BJ (cell line): ENCODE measurements at regions not wholly inside any gene's neighbourhood (a gene's known extent, or its start where the extent isn't known, plus 50 kb on each side); places are given as distances from the start of the nearest gene placed in this dataset.

Experiments
- CTCF ChIA-PET: fragments of 350-600 bp; formaldehyde crosslinking; extraction: SDS; loops from one replicate; lab custom pipeline; 2021; ENCODE audit warnings: antibody characterized with exemption, inconsistent platforms; lab: Yijun Ruan, JAX
- POLR2A ChIA-PET: fragments of 300-600 bp; sonication (Branson Sonifier 250); formaldehyde crosslinking; extraction: SDS; loops from one replicate; lab custom pipeline; 2021; ENCODE audit warnings: antibody characterized with exemption; lab: Charles Lee
- DNase-seq: peaks from one replicate; pipeline ENCODE4 v3.0.0-alpha.2; 2011; ENCODE audit warnings: low read depth
- H3K27me3 ChIP-seq: 2 replicates; pipeline ENCODE4 v1.6.0; 2011; ENCODE audit warnings: low read length; ENCODE audit not compliant: control insufficient read depth, insufficient read depth
- H3K36me3 ChIP-seq: 2 replicates; pipeline ENCODE4 v1.5.1; 2011; ENCODE audit warnings: low read length; ENCODE audit not compliant: control insufficient read depth, insufficient read depth
- H3K4me3 ChIP-seq: 2 replicates; pipeline ENCODE4 v1.5.1; 2011; ENCODE audit warnings: low read depth, mild to moderate bottlenecking, control low read depth, low read length
- TF ChIP-seq, protein P1 (sequence below): IDR thresholded peaks from 2 replicates; pipeline ENCODE4 v1.5.1; 2011; ENCODE audit warnings: low read depth, mild to moderate bottlenecking, control low read depth, inconsistent platforms, low read length, moderate library complexity; ENCODE audit not compliant: insufficient read depth

DNA sequence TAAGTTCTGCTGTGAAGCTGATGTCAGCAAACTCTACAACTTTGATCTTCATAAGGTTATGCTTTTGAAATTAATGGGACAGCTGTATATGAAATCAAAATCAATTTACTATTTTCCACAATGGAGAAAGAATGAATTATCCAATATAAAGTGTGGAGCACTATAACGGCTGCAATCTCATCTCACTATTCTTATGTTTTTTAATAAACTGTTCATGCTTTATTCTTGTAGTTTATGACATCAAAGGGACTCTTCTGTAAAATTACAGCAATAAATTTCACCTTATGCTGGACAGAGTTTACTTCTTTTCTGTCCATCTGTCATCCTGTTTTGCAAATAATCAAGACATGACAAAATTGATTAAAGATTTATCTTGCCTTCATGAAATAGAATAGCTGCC, 192.5 kb downstream of the TECRL start:
- no peak for DNase-seq
- TF ChIP-seq, protein P1, sequence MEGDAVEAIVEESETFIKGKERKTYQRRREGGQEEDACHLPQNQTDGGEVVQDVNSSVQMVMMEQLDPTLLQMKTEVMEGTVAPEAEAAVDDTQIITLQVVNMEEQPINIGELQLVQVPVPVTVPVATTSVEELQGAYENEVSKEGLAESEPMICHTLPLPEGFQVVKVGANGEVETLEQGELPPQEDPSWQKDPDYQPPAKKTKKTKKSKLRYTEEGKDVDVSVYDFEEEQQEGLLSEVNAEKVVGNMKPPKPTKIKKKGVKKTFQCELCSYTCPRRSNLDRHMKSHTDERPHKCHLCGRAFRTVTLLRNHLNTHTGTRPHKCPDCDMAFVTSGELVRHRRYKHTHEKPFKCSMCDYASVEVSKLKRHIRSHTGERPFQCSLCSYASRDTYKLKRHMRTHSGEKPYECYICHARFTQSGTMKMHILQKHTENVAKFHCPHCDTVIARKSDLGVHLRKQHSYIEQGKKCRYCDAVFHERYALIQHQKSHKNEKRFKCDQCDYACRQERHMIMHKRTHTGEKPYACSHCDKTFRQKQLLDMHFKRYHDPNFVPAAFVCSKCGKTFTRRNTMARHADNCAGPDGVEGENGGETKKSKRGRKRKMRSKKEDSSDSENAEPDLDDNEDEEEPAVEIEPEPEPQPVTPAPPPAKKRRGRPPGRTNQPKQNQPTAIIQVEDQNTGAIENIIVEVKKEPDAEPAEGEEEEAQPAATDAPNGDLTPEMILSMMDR: no peak
- POLR2A ChIA-PET: no interaction called here
- Histone ChIP-seq H3K4me3 (no peak overlapping the region), H3K27me3 (no peaks in the 10 kb centered on the region), H3K36me3 (no peaks in the 10 kb centered on the region)
- CTCF ChIA-PET: no interaction called here

DNA sequence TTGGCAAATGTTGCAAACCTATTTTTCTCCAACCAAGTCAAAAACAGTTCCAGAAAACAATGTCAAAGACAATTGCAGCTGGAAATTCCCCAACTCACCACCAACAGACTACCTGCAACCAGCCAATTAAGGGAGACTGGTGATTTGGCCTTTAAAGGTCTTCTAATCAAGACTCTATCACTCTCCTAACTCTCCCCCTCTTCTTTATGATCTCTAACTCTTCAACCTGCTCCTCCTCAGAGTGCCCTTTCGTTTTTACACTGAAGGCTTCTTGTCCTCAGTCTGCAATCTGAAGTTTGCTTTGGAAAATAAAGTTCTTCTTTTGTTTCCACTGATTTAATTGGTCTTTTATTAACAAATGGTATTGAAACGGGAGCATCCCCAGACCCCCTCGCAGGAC, 203.9 kb downstream of the TECRL start:
- TF ChIP-seq, protein P1: no peak
- ChIA-PET POLR2A (no interaction called here), CTCF (no interaction called here)
- Histone ChIP-seq H3K36me3 (no peaks in the 10 kb centered on the region), H3K4me3 (no peak overlapping the region), H3K27me3 (no peaks in the 10 kb centered on the region)
- no peak for DNase-seq

GRCh38 chr4:64200001-64200555, 209.2 kb downstream of the TECRL start:
- no peaks in the 10 kb centered on the region for H3K27me3 ChIP-seq
- TF ChIP-seq, protein P1: no peak
- no peak for DNase-seq
- H3K4me3 ChIP-seq: no peak overlapping the region
- H3K36me3 ChIP-seq: no peaks in the 10 kb centered on the region
- POLR2A ChIA-PET: no interaction called here
- CTCF ChIA-PET: no interaction called here

- ChIA-PET POLR2A (no interaction called here), CTCF (no interaction called here)
- H3K27me3 ChIP-seq: no peaks in the 10 kb centered on the region
- H3K4me3 ChIP-seq: no peak overlapping the region
- no peak for DNase-seq
- H3K36me3 ChIP-seq: no peaks in the 10 kb centered on the region
- TF ChIP-seq, protein P1: no peak
Observed at GRCh38 chr4:64195582-64195981, 213.7 kb downstream of the TECRL start.

GRCh38 chr4:64192731-64193412, 216.4 kb downstream of the TECRL start:
- Histone ChIP-seq H3K36me3 (no peaks in the 10 kb centered on the region), H3K4me3 (no peak overlapping the region), H3K27me3 (no peaks in the 10 kb centered on the region)
- POLR2A ChIA-PET: no interaction called here
- CTCF ChIA-PET: no interaction called here
- TF ChIP-seq, protein P1: no peak
- no peak for DNase-seq
